Panc1 (cell line): ENCODE measurements at regions not wholly inside any gene's neighbourhood (a gene's known extent, or its start where the extent isn't known, plus 50 kb on each side); places are given as distances from the start of the nearest gene placed in this dataset.

ENCODE experiments used
- POLR2AphosphoS5 ChIP-seq: IDR thresholded peaks from 2 replicates; pipeline ENCODE4 v1.6.1; 2012; ENCODE audit warnings: mild to moderate bottlenecking, low read depth, low read length, moderate library complexity
- SIN3A ChIP-seq: IDR thresholded peaks from 2 replicates; pipeline ENCODE4 v1.6.1; 2012; ENCODE audit warnings: low read depth, mild to moderate bottlenecking, low read length, moderate library complexity, borderline replicate concordance; ENCODE audit not compliant: insufficient read depth
- TF ChIP-seq, protein P1 (sequence below): fragments of 450-650 bp; IDR thresholded peaks from 2 replicates; pipeline ENCODE4 v1.5.1; 2017; ENCODE audit warnings: mild to moderate bottlenecking
- TF ChIP-seq, protein P2 (sequence below), 2 experiments: IDR thresholded peaks; 2 replicates each; pipeline ENCODE4 v1.6.1; 2011 to 2012; ENCODE audit warnings: low read depth in 2 of 2, control low read depth in 1 of 2, low read length in 1 of 2, mild to moderate bottlenecking in 1 of 2, moderate library complexity in 1 of 2; ENCODE audit not compliant: insufficient read depth in 1 of 2

DNA sequence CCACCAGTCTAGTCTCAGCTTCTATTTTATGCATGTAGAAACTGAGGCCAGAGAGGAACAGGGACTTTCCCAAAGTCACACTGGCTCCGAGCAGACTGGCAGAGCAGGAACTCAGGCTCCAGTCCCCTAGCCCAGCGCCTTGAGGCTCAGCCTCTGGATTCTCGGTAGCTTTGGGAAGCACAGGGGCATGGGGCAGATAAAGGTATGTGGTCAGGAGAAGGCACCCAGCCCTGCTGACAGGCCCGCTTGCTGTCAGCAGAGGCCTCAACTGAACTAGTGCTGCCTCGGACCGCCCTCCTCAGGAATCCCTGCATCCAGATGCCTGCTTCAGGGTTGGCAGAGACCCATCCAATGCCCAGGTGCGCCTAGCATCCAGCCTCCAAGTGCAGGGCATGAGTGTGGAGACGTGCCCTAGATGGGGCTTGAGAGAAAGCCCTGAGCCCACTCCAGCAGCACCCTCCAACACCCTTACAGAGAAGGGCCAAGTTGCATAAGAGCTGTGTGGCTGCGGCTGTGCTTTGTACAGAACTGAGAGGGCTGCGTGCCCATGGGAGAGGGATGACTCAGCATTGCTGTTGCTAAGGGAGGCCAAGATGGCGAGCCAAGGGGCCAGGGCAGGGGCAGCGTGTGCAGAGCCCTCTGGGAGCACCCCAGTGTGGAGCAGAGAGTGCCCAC is 168.6 kb downstream of the MACROH2A1 start:
- TF ChIP-seq, protein P1, sequence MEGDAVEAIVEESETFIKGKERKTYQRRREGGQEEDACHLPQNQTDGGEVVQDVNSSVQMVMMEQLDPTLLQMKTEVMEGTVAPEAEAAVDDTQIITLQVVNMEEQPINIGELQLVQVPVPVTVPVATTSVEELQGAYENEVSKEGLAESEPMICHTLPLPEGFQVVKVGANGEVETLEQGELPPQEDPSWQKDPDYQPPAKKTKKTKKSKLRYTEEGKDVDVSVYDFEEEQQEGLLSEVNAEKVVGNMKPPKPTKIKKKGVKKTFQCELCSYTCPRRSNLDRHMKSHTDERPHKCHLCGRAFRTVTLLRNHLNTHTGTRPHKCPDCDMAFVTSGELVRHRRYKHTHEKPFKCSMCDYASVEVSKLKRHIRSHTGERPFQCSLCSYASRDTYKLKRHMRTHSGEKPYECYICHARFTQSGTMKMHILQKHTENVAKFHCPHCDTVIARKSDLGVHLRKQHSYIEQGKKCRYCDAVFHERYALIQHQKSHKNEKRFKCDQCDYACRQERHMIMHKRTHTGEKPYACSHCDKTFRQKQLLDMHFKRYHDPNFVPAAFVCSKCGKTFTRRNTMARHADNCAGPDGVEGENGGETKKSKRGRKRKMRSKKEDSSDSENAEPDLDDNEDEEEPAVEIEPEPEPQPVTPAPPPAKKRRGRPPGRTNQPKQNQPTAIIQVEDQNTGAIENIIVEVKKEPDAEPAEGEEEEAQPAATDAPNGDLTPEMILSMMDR, result no peak
- TF ChIP-seq POLR2AphosphoS5, result no peak
- no peak for TF ChIP-seq SIN3A
- TF ChIP-seq, protein P2, sequence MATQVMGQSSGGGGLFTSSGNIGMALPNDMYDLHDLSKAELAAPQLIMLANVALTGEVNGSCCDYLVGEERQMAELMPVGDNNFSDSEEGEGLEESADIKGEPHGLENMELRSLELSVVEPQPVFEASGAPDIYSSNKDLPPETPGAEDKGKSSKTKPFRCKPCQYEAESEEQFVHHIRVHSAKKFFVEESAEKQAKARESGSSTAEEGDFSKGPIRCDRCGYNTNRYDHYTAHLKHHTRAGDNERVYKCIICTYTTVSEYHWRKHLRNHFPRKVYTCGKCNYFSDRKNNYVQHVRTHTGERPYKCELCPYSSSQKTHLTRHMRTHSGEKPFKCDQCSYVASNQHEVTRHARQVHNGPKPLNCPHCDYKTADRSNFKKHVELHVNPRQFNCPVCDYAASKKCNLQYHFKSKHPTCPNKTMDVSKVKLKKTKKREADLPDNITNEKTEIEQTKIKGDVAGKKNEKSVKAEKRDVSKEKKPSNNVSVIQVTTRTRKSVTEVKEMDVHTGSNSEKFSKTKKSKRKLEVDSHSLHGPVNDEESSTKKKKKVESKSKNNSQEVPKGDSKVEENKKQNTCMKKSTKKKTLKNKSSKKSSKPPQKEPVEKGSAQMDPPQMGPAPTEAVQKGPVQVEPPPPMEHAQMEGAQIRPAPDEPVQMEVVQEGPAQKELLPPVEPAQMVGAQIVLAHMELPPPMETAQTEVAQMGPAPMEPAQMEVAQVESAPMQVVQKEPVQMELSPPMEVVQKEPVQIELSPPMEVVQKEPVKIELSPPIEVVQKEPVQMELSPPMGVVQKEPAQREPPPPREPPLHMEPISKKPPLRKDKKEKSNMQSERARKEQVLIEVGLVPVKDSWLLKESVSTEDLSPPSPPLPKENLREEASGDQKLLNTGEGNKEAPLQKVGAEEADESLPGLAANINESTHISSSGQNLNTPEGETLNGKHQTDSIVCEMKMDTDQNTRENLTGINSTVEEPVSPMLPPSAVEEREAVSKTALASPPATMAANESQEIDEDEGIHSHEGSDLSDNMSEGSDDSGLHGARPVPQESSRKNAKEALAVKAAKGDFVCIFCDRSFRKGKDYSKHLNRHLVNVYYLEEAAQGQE (IDR thresholded peaks at IDR 0.05; ENCODE audit: insufficient read depth in 1 of 2, low read depth in 2 of 2, low read length in 1 of 2), result no peak
